COR-L47 (cell line): ENCODE measurements at regions not wholly inside any gene's neighbourhood (a gene's known extent, or its start where the extent isn't known, plus 50 kb on each side); places are given as distances from the start of the nearest gene placed in this dataset.
A peak's percentile ranks its signal among the peaks of the same experiment; 100 is the strongest.
"Not testable (repeated sequence)": the region's sequence is repeated elsewhere in the genome, so short reads cannot be mapped to it uniquely, and the experiment has no call there.

Experiments
- DNase-seq: peaks from one replicate; lab custom pipeline; 2025; lab: John Stamatoyannopoulos, UW

GRCh38 chr3:82410366-82410765 is 648.9 kb upstream of the GBE1 start:
- no peak for DNase-seq

DNA sequence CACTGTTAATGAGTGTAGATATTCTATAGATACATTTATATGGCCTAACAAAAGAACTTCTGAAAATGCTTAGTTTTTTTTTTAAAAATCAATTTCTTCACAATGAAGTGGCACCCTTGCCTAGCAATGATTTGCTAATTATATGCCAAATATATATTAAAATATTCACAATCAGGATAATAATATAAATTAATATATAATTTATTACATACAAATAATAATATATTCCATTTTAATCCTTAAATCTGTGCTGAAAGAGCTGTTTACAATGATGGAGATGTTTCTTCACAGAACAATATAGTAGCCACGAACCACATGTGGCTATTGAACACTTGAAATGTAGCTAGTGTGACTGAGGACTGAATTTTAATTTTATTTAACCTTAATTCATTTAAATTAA is 648.4 kb upstream of the GBE1 start:
- no peak for DNase-seq

GRCh38 chr3:82392203-82392775 is 630.8 kb upstream of the GBE1 start:
- no peak for DNase-seq

DNA sequence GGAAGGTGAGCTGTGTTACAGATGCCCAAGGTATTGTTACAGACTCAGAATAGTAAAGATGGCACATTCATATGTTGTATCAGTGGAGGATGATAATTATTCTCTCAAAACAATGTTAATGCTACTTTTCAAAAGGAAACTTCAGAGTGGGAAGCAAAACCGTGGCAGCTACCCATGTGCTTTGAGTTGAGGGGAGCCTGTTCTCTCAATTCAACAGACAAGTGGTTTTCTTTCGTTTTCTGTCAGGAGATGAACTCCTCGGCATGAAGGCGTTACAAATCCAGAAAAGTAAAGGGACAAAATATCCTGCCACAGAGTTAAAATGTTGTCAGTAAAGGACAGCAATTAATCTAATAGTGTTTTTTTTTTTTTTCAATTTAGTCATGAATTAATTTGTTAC is 629.4 kb upstream of the GBE1 start:
- DNase-seq = no peak

DNA sequence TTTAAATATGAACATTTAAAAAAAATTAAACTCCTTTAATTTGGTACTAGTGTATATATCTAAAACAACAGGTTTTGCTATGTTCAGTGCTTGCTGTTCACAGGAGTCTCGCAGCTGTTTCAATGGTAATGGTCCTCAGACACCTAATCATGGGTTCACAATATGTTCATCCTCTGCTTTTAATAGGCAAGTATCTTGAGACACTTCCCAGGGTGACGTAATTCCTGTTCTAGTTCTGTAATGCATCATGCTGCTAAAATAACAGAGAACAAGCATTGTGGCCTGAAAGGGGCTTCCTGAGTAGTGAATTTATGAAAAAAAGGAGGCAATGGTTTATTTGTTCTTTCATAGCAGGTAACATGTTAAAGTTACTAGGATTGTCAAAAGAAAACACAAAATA is 625.2 kb upstream of the GBE1 start:
- DNase-seq = no peak

- DNase-seq = no peak
These were observed 622.7 kb upstream of the GBE1 start for GRCh38 chr3:82384181-82384580.

GRCh38 chr3:82382831-82383230 is 621.4 kb upstream of the GBE1 start:
- DNase-seq = no peak

- no peak for DNase-seq
These were observed 616.9 kb upstream of the GBE1 start for GRCh38 chr3:82378392-82378791.

GRCh38 chr3:82376883-82377282 is 615.4 kb upstream of the GBE1 start:
- no peak for DNase-seq

GRCh38 chr3:82373833-82374232 is 612.4 kb upstream of the GBE1 start:
- DNase-seq = not testable (repeated sequence)

GRCh38 chr3:82364827-82365226 is 603.4 kb upstream of the GBE1 start:
- no peak for DNase-seq

- no peak for DNase-seq
These were observed 601.7 kb upstream of the GBE1 start for GRCh38 chr3:82363131-82363530.

GRCh38 chr3:82355228-82355627 is 593.8 kb upstream of the GBE1 start:
- DNase-seq = no peak

DNA sequence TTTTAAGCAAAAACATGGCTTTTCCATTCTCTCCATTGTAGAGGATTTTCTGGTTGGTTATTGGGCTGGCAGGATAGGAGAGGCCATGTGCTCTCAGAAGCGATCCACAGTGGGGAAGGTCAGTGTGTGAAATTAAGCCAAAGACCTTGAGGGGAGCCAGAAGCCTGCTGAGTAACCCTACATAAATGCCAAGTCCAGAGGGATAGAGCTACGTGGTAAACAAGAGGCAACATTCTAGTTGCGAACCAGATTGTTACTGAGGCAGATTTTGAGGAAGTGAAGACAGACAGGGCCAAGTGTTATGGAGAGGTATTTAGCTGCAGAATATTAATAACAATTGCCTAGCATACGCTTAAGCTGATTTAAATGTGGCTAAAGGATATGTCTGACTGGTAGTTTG is 592.8 kb upstream of the GBE1 start:
- no peak for DNase-seq

DNA sequence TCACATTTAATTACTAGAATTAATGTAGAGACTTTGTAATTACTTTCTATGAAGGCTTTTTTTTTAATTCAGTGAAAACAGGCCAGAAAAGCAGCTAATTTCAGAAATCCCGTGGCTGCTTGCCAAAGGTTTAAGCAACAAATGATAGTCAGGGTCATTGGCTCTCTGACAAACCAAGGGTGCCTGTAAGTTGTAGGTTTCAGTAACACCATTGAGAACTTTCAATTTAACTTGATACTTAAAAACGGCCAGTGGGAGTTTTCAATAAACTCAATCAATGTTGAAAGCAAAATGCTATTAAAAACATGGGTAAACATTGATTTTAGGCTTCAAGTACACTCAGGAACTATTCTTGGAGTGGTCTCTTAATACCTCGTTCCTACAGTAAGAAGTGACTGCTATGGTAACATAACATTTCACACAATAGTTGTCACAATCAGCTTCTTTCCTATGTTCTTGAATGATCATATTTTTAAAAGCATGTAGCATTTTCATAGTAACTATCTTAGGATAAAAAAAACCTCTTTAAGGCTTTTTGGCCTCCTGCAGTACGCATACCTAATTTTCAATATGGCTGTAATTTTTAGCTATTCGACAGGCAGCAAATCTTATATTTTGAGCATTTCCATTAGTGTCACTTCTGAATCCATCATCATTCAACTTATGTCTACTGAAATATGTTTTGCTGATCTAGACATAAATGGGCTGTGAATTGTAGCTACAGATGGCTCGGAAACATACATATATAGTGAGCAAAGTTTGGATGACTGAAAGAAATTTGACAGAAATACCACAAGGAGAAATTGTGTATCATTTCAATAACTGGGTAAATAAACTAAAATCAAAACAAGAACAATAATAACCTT is 592.1 kb upstream of the GBE1 start:
- peak; percentile 26 for DNase-seq

DNA sequence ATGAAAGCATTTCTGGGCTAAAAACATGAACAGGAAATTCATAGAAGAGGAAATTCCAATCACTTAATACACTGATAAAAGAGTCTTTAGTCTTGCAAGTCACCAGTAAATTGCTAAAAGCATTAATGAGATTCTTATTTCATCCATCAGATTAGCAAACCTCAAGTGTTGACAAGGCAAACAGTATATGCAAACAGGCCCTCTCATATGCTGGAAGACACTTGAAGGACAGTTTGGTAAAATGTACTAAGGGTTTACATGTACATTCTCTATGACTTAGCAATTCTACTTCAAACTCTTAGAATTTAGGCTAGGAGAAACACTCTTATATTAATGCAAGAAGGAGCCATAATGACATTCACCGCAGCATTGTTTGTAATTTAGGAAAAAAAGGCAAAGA is 586.1 kb upstream of the GBE1 start:
- no peak for DNase-seq

DNA sequence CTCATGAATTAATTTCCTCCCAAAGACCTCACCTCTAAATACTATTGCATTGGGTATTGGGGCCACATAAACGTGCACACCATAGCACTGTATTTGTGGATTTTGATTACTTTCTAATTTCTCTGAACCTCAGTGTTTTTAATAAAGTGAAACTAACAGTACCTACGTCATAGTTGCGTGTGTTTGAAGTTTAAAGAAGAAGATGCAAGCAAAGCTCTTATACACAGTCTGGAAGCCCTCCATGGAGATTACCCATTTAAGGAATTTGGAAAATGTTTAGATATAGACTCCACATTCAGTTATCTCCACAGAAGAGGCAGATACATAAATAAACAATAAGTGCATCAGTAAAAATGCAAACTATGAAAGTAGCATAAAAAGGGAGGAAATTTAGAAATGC is 581.1 kb upstream of the GBE1 start:
- DNase-seq = no peak

GRCh38 chr3:82329300-82329699 is 567.9 kb upstream of the GBE1 start:
- DNase-seq = no peak

DNA sequence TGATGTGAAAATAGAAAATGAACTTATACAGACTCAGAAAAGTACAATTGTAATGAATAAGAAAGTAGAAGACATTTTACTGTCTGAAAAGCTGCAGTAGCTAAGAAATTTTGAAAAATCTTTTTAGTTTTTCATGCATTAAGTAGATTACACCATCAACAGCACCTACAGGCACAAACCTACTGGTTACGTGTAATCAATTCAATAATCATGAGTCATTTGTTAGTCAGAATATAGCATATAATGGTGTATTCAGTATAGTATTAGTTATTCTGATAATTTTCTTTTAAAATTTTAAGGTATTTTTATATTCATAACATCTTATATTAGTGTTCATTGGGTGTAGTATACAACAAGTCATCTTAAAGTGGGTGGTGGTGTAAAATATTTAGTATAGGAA is 550.5 kb upstream of the GBE1 start:
- no peak for DNase-seq

DNA sequence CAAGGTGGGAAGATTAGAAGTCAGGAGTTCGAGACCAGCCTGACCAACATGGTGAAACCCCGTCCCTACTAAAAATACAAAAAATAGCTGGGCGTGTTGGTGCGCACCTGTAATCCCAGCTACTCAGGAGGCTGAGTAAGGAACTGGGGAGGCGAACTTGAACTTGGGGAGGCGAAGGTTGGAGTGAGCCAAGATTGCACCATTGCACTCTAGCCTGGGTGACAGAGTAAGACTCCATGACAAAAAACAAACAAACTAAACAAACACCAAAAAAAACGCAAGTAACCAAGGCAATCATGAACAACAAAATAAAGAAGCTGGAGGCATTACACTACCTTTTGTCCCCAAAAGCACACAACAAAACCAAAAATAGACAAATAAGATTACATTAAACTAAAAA is 547.3 kb upstream of the GBE1 start:
- no peak for DNase-seq

- no peak for DNase-seq
These were observed 544.7 kb upstream of the GBE1 start for GRCh38 chr3:82306189-82306588.

DNA sequence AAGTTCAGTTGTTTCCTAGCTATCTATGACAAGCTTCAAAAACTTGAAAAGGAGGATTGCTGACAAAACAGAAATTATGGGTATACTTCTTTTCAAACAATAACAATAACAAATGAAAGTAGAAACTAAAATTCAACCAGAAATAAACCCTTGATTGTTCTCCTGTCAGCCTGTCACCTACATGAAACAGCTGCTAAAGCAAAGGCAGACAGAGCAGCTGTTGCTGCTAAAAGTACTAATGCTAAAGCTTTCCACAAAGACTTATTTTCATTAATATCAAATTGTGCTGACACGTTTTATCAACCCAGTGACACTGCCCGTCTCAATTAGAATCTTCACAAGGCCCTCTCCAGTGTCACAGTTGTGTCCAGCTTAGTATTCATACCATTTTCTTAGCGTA is 533.2 kb upstream of the GBE1 start:
- no peak for DNase-seq

DNA sequence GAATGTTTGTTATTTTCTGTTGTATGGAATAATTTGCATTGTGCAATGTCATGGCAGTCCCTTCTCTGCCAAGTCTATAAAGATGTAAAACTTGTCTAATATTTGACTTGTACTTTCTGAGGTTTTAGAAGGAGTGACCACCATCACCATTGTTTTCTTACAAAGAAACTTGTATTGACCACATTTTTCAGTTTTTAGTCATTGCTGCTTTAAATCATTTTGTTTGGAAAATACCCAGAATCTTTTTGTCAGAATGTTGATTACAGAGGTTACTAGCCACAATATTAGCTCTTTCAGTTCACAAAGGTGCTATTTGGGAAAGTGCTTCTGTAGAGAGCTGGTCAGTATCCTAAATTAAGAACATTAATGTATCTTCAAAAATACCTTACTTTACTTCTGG is 532.4 kb upstream of the GBE1 start:
- no peak for DNase-seq

DNA sequence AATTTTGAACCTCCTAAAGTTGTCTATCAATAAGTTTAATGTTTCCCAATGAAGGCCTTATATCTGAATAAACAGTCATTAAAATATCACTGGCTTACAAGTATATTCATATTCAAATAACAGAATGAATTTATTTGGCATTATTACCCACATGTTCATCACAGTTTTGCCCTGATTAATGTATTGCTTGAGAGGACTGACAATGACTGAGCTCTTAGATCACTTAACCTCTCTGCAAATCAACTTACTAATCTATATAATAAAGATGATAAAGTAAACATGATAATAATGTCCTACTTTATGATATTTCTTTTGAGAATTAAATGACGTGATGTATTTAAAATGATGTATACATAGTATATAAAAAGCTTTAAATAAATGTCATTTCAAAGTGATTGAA is 532.0 kb upstream of the GBE1 start:
- no peak for DNase-seq
